ENCODE measurements at regions not wholly inside any gene's neighbourhood (a gene's known extent, or its start where the extent isn't known, plus 50 kb on each side); places are given as distances from the start of the nearest gene placed in this dataset.

- no peak for TF ChIP-seq POLR2AphosphoS5 (IDR thresholded peaks at IDR 0.05; ENCODE audit: low read depth, low read length)
- no peak for TF ChIP-seq REST (IDR thresholded peaks at IDR 0.05; ENCODE audit: insufficient read depth in 1 of 2, low read depth in 2 of 2, low read length in 2 of 2)
Measured at GRCh38 chr17:62880120-62880519, 72.0 kb upstream of the MARCHF10 start.

GRCh38 chr17:62876673-62877405 is 68.7 kb upstream of the MARCHF10 start:
- TF ChIP-seq TAF1 (IDR thresholded peaks at IDR 0.05; ENCODE audit: borderline replicate concordance, insufficient read depth, low read length), result no peak
- TF ChIP-seq SIN3A (IDR thresholded peaks at IDR 0.05; ENCODE audit: borderline replicate concordance, insufficient read depth, low read length), result no peak
- no peak for TF ChIP-seq FOXP2 (optimal IDR thresholded peaks at IDR 0.05; ENCODE audit: borderline replicate concordance, extremely low read depth, extremely low read length, insufficient read depth)
- no peak for TF ChIP-seq REST (IDR thresholded peaks at IDR 0.05; ENCODE audit: insufficient read depth in 1 of 2, low read depth in 2 of 2, low read length in 2 of 2)
- no peak for TF ChIP-seq POLR2AphosphoS5 (IDR thresholded peaks at IDR 0.05; ENCODE audit: low read depth, low read length)

DNA sequence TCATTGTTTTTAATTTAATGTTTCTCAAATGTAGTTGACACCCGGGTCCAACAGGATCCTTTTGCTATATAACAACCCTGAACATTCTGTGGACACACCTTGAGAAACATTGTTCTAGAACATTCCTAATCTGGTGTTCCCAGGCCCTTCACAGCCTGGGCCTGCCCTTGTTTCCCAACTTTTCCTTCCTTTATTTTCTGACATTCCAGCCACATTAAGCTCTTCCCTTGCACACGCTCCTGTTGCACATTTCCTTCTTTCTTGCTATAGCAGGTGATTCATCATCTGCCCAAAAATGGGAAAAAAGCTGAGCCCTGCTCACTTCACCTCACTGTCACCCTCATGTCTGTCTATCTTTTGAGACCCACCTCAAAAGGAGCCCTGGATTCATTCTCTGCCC is 67.9 kb upstream of the MARCHF10 start:
- no peak for TF ChIP-seq POLR2AphosphoS5 (IDR thresholded peaks at IDR 0.05; ENCODE audit: low read depth, low read length)
- TF ChIP-seq REST (IDR thresholded peaks at IDR 0.05; ENCODE audit: insufficient read depth in 1 of 2, low read depth in 2 of 2, low read length in 2 of 2), result no peak
- no peak for TF ChIP-seq SIN3A (IDR thresholded peaks at IDR 0.05; ENCODE audit: borderline replicate concordance, insufficient read depth, low read length)
- no peak for TF ChIP-seq TAF1 (IDR thresholded peaks at IDR 0.05; ENCODE audit: borderline replicate concordance, insufficient read depth, low read length)
- TF ChIP-seq FOXP2 (optimal IDR thresholded peaks at IDR 0.05; ENCODE audit: borderline replicate concordance, extremely low read depth, extremely low read length, insufficient read depth), result no peak

- TF ChIP-seq POLR2AphosphoS5 (IDR thresholded peaks at IDR 0.05; ENCODE audit: low read depth, low read length) (no peak), TAF1 (IDR thresholded peaks at IDR 0.05; ENCODE audit: borderline replicate concordance, insufficient read depth, low read length) (no peak), FOXP2 (optimal IDR thresholded peaks at IDR 0.05; ENCODE audit: borderline replicate concordance, extremely low read depth, extremely low read length, insufficient read depth) (no peak), REST (IDR thresholded peaks at IDR 0.05; ENCODE audit: insufficient read depth in 1 of 2, low read depth in 2 of 2, low read length in 2 of 2) (no peak), SIN3A (IDR thresholded peaks at IDR 0.05; ENCODE audit: borderline replicate concordance, insufficient read depth, low read length) (no peak)
Measured at GRCh38 chr17:62875296-62875695, 67.2 kb upstream of the MARCHF10 start.

GRCh38 chr17:62871291-62871690 is 63.2 kb upstream of the MARCHF10 start:
- TF ChIP-seq SIN3A (IDR thresholded peaks at IDR 0.05; ENCODE audit: borderline replicate concordance, insufficient read depth, low read length) (no peak), FOXP2 (optimal IDR thresholded peaks at IDR 0.05; ENCODE audit: borderline replicate concordance, extremely low read depth, extremely low read length, insufficient read depth) (no peak), TAF1 (IDR thresholded peaks at IDR 0.05; ENCODE audit: borderline replicate concordance, insufficient read depth, low read length) (no peak), POLR2AphosphoS5 (IDR thresholded peaks at IDR 0.05; ENCODE audit: low read depth, low read length) (no peak), REST (IDR thresholded peaks at IDR 0.05; ENCODE audit: insufficient read depth in 1 of 2, low read depth in 2 of 2, low read length in 2 of 2) (no peak)

All from PFSK-1 (cell line).